PFSK-1 (cell line): ENCODE measurements at regions not wholly inside any gene's neighbourhood (a gene's known extent, or its start where the extent isn't known, plus 50 kb on each side); places are given as distances from the start of the nearest gene placed in this dataset.

Experiments
- FOXP2 ChIP-seq: optimal IDR thresholded peaks from 2 replicates; pipeline ENCODE3; 2011; ENCODE audit warnings: borderline replicate concordance, control low read depth, inconsistent platforms; ENCODE audit not compliant: insufficient read depth; ENCODE audit errors: extremely low read length, extremely low read depth
- POLR2AphosphoS5 ChIP-seq: IDR thresholded peaks from 2 replicates; pipeline ENCODE4 v1.6.1; 2012; ENCODE audit warnings: low read depth, mild to moderate bottlenecking, control low read depth, low read length, moderate library complexity
- SIN3A ChIP-seq: IDR thresholded peaks from 2 replicates; pipeline ENCODE4 v1.6.1; 2012; ENCODE audit warnings: mild to moderate bottlenecking, low read length, moderate library complexity, borderline replicate concordance; ENCODE audit not compliant: insufficient read depth
- TAF1 ChIP-seq: IDR thresholded peaks from 2 replicates; pipeline ENCODE4 v1.6.1; 2012; ENCODE audit warnings: low read length, control low read depth, borderline replicate concordance; ENCODE audit not compliant: insufficient read depth
- TF ChIP-seq, protein P1 (sequence below), 2 experiments: IDR thresholded peaks; 2 replicates each; pipeline versions ENCODE4 v1.6.1 to v1.8.0; 2011 to 2012; ENCODE audit warnings: low read depth in 2 of 2, low read length in 2 of 2, control low read depth in 1 of 2, inconsistent platforms in 1 of 2, mild to moderate bottlenecking in 1 of 2, moderate library complexity in 1 of 2; ENCODE audit not compliant: insufficient read depth in 1 of 2

GRCh38 chr5:86716121-86716520, 98.4 kb downstream of the COX7C start:
- TF ChIP-seq SIN3A: no peak
- TF ChIP-seq POLR2AphosphoS5: no peak
- no peak for TF ChIP-seq FOXP2
- no peak for TF ChIP-seq TAF1
- TF ChIP-seq, protein P1, sequence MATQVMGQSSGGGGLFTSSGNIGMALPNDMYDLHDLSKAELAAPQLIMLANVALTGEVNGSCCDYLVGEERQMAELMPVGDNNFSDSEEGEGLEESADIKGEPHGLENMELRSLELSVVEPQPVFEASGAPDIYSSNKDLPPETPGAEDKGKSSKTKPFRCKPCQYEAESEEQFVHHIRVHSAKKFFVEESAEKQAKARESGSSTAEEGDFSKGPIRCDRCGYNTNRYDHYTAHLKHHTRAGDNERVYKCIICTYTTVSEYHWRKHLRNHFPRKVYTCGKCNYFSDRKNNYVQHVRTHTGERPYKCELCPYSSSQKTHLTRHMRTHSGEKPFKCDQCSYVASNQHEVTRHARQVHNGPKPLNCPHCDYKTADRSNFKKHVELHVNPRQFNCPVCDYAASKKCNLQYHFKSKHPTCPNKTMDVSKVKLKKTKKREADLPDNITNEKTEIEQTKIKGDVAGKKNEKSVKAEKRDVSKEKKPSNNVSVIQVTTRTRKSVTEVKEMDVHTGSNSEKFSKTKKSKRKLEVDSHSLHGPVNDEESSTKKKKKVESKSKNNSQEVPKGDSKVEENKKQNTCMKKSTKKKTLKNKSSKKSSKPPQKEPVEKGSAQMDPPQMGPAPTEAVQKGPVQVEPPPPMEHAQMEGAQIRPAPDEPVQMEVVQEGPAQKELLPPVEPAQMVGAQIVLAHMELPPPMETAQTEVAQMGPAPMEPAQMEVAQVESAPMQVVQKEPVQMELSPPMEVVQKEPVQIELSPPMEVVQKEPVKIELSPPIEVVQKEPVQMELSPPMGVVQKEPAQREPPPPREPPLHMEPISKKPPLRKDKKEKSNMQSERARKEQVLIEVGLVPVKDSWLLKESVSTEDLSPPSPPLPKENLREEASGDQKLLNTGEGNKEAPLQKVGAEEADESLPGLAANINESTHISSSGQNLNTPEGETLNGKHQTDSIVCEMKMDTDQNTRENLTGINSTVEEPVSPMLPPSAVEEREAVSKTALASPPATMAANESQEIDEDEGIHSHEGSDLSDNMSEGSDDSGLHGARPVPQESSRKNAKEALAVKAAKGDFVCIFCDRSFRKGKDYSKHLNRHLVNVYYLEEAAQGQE (IDR thresholded peaks at IDR 0.05; ENCODE audit: insufficient read depth in 1 of 2, low read depth in 2 of 2, low read length in 2 of 2): no peak

DNA sequence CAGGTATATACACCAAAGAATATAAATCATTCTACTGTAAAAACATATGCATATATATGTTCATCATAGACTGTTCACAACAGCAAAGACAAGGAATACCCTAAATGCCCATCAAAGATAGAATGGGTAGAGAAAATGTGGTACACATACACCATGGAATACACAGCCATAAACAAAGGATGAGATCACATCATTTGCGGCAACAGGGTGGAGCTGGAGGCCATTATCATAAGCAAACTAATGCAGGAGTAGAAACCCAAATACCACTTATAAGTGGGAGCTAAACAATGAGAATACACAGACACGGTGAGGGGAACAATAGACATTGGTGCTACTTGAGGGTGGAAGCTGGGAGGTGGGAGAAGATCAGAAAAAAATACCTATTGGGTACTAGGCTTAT, 117.6 kb downstream of the COX7C start:
- TF ChIP-seq TAF1: no peak
- TF ChIP-seq, protein P1 (IDR thresholded peaks at IDR 0.05; ENCODE audit: insufficient read depth in 1 of 2, low read depth in 2 of 2, low read length in 2 of 2): no peak

- TF ChIP-seq SIN3A: no peak
- TF ChIP-seq, protein P1 (IDR thresholded peaks at IDR 0.05; ENCODE audit: insufficient read depth in 1 of 2, low read depth in 2 of 2, low read length in 2 of 2): no peak
- TF ChIP-seq TAF1: no peak
- no peak for TF ChIP-seq FOXP2
- no peak for TF ChIP-seq POLR2AphosphoS5
Observed at GRCh38 chr5:86737579-86737978, 119.8 kb downstream of the COX7C start.

GRCh38 chr5:86748538-86749105, 130.9 kb downstream of the COX7C start:
- TF ChIP-seq TAF1 (no peak), FOXP2 (no peak), SIN3A (no peak), POLR2AphosphoS5 (no peak)
- TF ChIP-seq, protein P1 (IDR thresholded peaks at IDR 0.05; ENCODE audit: insufficient read depth in 1 of 2, low read depth in 2 of 2, low read length in 2 of 2): no peak

DNA sequence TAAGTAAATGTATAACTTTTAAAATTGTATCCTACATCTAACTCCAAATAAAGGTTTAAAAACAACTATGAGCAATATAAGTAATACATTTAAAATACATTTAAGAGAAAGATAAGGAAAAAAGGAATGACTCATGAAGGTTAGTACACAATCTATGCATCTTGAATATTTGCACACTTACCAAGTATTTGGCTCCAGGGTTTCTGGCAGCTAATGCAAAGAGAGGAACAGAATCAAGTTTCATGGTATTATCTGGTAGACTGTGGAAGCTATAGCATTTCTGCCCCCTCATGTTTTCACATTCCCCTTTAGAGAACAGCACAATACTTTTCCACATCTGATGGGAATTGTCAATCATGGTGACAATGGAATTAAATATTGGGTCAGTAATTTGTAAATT, 132.1 kb downstream of the COX7C start:
- TF ChIP-seq SIN3A (no peak), TAF1 (no peak), POLR2AphosphoS5 (no peak), FOXP2 (no peak)
- TF ChIP-seq, protein P1 (IDR thresholded peaks at IDR 0.05; ENCODE audit: insufficient read depth in 1 of 2, low read depth in 2 of 2, low read length in 2 of 2): no peak
